ENCODE measurements at regions not wholly inside any gene's neighbourhood (a gene's known extent, or its start where the extent isn't known, plus 50 kb on each side); places are given as distances from the start of the nearest gene placed in this dataset.

- TF ChIP-seq CTCF (IDR thresholded peaks at IDR 0.05): no peak
Observed at GRCh38 chr2:114330594-114330993, 111.8 kb upstream of the DPP10 start.

GRCh38 chr2:114331934-114332333, 110.5 kb upstream of the DPP10 start:
- TF ChIP-seq CTCF (IDR thresholded peaks at IDR 0.05): no peak
- Mint-ChIP-seq H3K9me3 (peaks cover 32% of the 10 kb centered on the region), H3K27me3 (ENCODE audit: insufficient read depth) (no peaks in the 10 kb centered on the region), H3K4me3 (no peak overlapping the region), H3K4me1 (ENCODE audit: low read depth) (no peaks in the 10 kb centered on the region), H3K36me3 (ENCODE audit: low read depth) (no peaks in the 10 kb centered on the region), H3K27ac (no peak overlapping the region)
- no peak for DNase-seq

More at GRCh38 chr2:114330594-114330993, 111.8 kb upstream of the DPP10 start:
- Mint-ChIP-seq H3K27ac (no peak overlapping the region), H3K36me3 (ENCODE audit: low read depth) (no peaks in the 10 kb centered on the region), H3K4me3 (no peak overlapping the region), H3K9me3 (peaks cover 25% of the 10 kb centered on the region), H3K4me1 (ENCODE audit: low read depth) (no peaks in the 10 kb centered on the region), H3K27me3 (ENCODE audit: insufficient read depth) (no peaks in the 10 kb centered on the region)
- no peak for DNase-seq

- Mint-ChIP-seq H3K4me3 (no peak overlapping the region), H3K9me3 (peaks cover 26% of the 10 kb centered on the region)
- TF ChIP-seq CTCF (IDR thresholded peaks at IDR 0.05): no peak
Observed at GRCh38 chr2:114345246-114345645, 97.2 kb upstream of the DPP10 start.

GRCh38 chr2:114346658-114347057, 95.8 kb upstream of the DPP10 start:
- DNase-seq: no peak
- H3K4me1 Mint-ChIP-seq (ENCODE audit: low read depth): no peaks in the 10 kb centered on the region
- H3K27me3 Mint-ChIP-seq (ENCODE audit: insufficient read depth): peaks cover 3% of the 10 kb centered on the region; the same call in 1 of the 2 replicates
- H3K36me3 Mint-ChIP-seq (ENCODE audit: low read depth): no peaks in the 10 kb centered on the region
- no peak overlapping the region for H3K27ac Mint-ChIP-seq
- no peak overlapping the region for H3K4me3 Mint-ChIP-seq
- peaks cover 38% of the 10 kb centered on the region for H3K9me3 Mint-ChIP-seq
- TF ChIP-seq CTCF (IDR thresholded peaks at IDR 0.05): no peak

More at GRCh38 chr2:114345246-114345645, 97.2 kb upstream of the DPP10 start:
- no peaks in the 10 kb centered on the region for H3K36me3 Mint-ChIP-seq (ENCODE audit: low read depth)
- no peaks in the 10 kb centered on the region for H3K4me1 Mint-ChIP-seq (ENCODE audit: low read depth)
- peaks cover 3% of the 10 kb centered on the region; the same call in 1 of the 2 replicates for H3K27me3 Mint-ChIP-seq (ENCODE audit: insufficient read depth)
- no peak overlapping the region for H3K27ac Mint-ChIP-seq
- no peak for DNase-seq

GRCh38 chr2:114350186-114350725, 92.2 kb upstream of the DPP10 start:
- DNase-seq: no peak
- no peaks in the 10 kb centered on the region for H3K4me1 Mint-ChIP-seq (ENCODE audit: low read depth)
- H3K27me3 Mint-ChIP-seq (ENCODE audit: insufficient read depth): peaks cover 4% of the 10 kb centered on the region; the same call in 1 of the 2 replicates
- H3K4me3 Mint-ChIP-seq: no peak overlapping the region
- no peak for TF ChIP-seq CTCF (IDR thresholded peaks at IDR 0.05)
- H3K9me3 Mint-ChIP-seq: peaks cover 43% of the 10 kb centered on the region
- H3K36me3 Mint-ChIP-seq (ENCODE audit: low read depth): no peaks in the 10 kb centered on the region
- H3K27ac Mint-ChIP-seq: no peak overlapping the region
